ENCODE measurements at regions not wholly inside any gene's neighbourhood (a gene's known extent, or its start where the extent isn't known, plus 50 kb on each side); places are given as distances from the start of the nearest gene placed in this dataset.
"Not testable (repeated sequence)": the region's sequence is repeated elsewhere in the genome, so short reads cannot be mapped to it uniquely, and the experiment has no call there.

DNA sequence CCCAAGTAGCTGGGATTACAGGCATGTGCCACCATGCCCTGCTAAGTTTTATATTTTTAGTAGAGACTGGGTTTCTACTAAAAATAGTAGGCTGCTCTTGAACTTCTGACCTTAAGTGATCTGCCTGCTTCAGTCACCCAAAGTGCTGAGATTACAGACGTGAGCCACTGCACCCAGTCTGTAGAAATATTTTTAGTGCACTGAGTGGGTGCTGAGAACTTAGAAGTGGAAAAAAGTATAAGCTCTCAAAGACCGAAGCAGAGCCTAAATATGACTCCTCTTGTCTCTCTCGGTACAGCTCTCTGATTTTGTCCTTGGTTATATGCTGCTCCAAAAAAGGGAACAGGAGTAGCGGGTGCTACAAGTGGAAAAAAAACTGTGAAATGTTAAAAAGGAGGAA lies 353.8 kb upstream of the IZUMO3 start:
- Histone ChIP-seq H3K4me1 (no peaks in the 10 kb centered on the region), H3K27ac (no peak overlapping the region), H3K9me3 (no peaks in the 10 kb centered on the region), H3K36me3 (no peaks in the 10 kb centered on the region), H3K27me3 (no peaks in the 10 kb centered on the region), H3K4me3 (no peak overlapping the region)
- no peak for DNase-seq
- 71 to 79% methylated on average over 3 to 4 of the region's 4 CpGs for WGBS, 2 donors (ENCODE audit: low coverage in 1 of 2)
- TF ChIP-seq POLR2AphosphoS5 (IDR thresholded peaks at IDR 0.05) (no peak), POLR2A (IDR thresholded peaks at IDR 0.05) (no peak), EP300 (IDR thresholded peaks at IDR 0.05; ENCODE audit: low read depth) (no peak)
- TF ChIP-seq, protein P1, sequence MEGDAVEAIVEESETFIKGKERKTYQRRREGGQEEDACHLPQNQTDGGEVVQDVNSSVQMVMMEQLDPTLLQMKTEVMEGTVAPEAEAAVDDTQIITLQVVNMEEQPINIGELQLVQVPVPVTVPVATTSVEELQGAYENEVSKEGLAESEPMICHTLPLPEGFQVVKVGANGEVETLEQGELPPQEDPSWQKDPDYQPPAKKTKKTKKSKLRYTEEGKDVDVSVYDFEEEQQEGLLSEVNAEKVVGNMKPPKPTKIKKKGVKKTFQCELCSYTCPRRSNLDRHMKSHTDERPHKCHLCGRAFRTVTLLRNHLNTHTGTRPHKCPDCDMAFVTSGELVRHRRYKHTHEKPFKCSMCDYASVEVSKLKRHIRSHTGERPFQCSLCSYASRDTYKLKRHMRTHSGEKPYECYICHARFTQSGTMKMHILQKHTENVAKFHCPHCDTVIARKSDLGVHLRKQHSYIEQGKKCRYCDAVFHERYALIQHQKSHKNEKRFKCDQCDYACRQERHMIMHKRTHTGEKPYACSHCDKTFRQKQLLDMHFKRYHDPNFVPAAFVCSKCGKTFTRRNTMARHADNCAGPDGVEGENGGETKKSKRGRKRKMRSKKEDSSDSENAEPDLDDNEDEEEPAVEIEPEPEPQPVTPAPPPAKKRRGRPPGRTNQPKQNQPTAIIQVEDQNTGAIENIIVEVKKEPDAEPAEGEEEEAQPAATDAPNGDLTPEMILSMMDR (IDR thresholded peaks at IDR 0.05) = no peak
- intact Hi-C loops (cut with DNase I; ENCODE audit: low total_unique reads) (no loop called here), in situ Hi-C loops (cut with MboI; ENCODE audit: low pct_ligation_motif_present in 1 of 4, low pct_unique_long_range_greater_than_20kb in 1 of 4, low sequenced_read_pairs in 3 of 4) (no loop called here)

DNA sequence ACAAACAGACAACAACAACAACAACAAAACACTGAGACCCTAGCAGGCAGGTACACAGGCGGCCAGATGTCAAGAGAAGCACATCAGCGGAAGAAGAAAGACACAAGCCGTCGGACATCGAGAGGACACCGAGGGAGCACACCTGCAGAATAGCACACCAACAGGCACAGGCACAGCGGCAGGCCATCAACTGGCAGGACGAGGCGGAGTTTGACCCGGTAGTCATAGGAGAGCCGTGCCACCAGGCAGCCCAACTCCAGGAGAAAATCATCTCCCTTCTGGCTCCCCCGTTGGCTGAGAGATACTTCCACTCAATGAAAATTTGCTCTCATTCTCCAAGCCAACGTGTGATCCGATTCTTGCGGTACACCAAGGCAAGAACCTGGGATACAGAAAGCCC lies 352.1 kb upstream of the IZUMO3 start:
- DNase-seq = no peak
- Histone ChIP-seq H3K9me3 (no peaks in the 10 kb centered on the region), H3K4me3 (no peak overlapping the region), H3K27me3 (no peaks in the 10 kb centered on the region), H3K4me1 (no peaks in the 10 kb centered on the region), H3K27ac (no peak overlapping the region), H3K36me3 (no peaks in the 10 kb centered on the region)
- TF ChIP-seq POLR2AphosphoS5 (IDR thresholded peaks at IDR 0.05) = no peak
- no peak for TF ChIP-seq POLR2A (IDR thresholded peaks at IDR 0.05)
- TF ChIP-seq, protein P1 (IDR thresholded peaks at IDR 0.05) = no peak
- TF ChIP-seq EP300 (IDR thresholded peaks at IDR 0.05; ENCODE audit: low read depth) = no peak
- in situ Hi-C loops (cut with MboI; ENCODE audit: low pct_ligation_motif_present in 1 of 4, low pct_unique_long_range_greater_than_20kb in 1 of 4, low sequenced_read_pairs in 3 of 4) = no loop called here
- intact Hi-C loops (cut with DNase I; ENCODE audit: low total_unique reads) = no loop called here
- 96% methylated on average over 11 to 15 of the region's 15 CpGs for WGBS, 2 donors (ENCODE audit: low coverage in 1 of 2)

DNA sequence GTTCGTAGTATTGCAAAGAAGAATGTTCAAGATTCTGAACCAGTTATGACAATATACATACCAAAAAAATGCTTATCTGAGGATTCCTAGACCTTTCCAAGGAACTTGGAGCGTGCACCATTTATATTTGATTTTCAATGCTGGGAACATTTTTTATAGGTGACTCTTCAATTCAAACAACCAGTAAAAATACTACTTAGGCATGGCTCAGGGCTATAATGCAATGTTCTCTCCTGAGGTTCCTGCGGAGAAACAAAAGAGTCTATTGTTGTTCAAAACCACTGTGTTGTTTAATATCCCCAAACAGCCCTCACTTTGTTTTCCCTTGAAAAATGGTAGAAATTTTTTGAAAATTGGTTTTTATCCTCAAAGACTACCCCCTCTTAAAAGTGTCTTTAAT lies 335.7 kb upstream of the IZUMO3 start:
- TF ChIP-seq POLR2AphosphoS5 (IDR thresholded peaks at IDR 0.05) (no peak), EP300 (IDR thresholded peaks at IDR 0.05; ENCODE audit: low read depth) (no peak), POLR2A (IDR thresholded peaks at IDR 0.05) (no peak)
- TF ChIP-seq, protein P1 (IDR thresholded peaks at IDR 0.05) = no peak
- no peak overlapping the region for H3K4me3 ChIP-seq
- H3K27ac ChIP-seq = no peak overlapping the region
- H3K27me3 ChIP-seq = no peaks in the 10 kb centered on the region
- no peaks in the 10 kb centered on the region for H3K36me3 ChIP-seq
- intact Hi-C loops (cut with DNase I; ENCODE audit: low total_unique reads) = no loop called here
- no peaks in the 10 kb centered on the region for H3K9me3 ChIP-seq
- no peaks in the 10 kb centered on the region for H3K4me1 ChIP-seq
- no peak for DNase-seq
- 65 to 70% methylated on average over 3 of the region's 3 CpGs for WGBS, 2 donors (ENCODE audit: low coverage in 1 of 2)
- in situ Hi-C loops (cut with MboI; ENCODE audit: low pct_ligation_motif_present in 1 of 4, low pct_unique_long_range_greater_than_20kb in 1 of 4, low sequenced_read_pairs in 3 of 4) = no loop called here

DNA sequence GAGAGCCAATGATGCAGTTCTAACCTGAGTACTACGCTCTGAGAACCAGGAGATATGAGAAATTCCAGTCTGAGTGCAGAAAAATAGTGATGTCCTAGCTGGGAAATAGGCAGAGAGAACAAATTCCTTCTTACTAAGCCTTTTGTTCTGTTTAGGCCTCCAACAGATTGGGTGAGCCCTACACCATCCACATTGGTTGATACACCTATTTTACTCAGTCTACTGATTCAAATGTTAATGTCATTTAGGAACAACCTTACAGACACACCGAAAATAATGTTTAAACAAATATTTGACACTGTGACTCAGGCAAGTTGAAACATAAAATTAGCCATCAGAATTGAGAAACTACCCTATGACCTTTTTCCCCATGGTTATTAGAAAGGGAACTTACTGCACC lies 333.9 kb upstream of the IZUMO3 start:
- TF ChIP-seq, protein P1 (IDR thresholded peaks at IDR 0.05) = no peak
- TF ChIP-seq POLR2AphosphoS5 (IDR thresholded peaks at IDR 0.05) (no peak), EP300 (IDR thresholded peaks at IDR 0.05; ENCODE audit: low read depth) (no peak), POLR2A (IDR thresholded peaks at IDR 0.05) (no peak)
- WGBS, 2 donors (ENCODE audit: low coverage in 1 of 2) = 47 to 55% methylated on average over 2 of the region's 2 CpGs
- Histone ChIP-seq H3K27ac (no peak overlapping the region), H3K4me3 (no peak overlapping the region), H3K9me3 (no peaks in the 10 kb centered on the region), H3K36me3 (no peaks in the 10 kb centered on the region), H3K4me1 (no peaks in the 10 kb centered on the region), H3K27me3 (no peaks in the 10 kb centered on the region)
- in situ Hi-C loops (cut with MboI; ENCODE audit: low pct_ligation_motif_present in 1 of 4, low pct_unique_long_range_greater_than_20kb in 1 of 4, low sequenced_read_pairs in 3 of 4) = no loop called here
- intact Hi-C loops (cut with DNase I; ENCODE audit: low total_unique reads) = no loop called here
- DNase-seq = no peak

DNA sequence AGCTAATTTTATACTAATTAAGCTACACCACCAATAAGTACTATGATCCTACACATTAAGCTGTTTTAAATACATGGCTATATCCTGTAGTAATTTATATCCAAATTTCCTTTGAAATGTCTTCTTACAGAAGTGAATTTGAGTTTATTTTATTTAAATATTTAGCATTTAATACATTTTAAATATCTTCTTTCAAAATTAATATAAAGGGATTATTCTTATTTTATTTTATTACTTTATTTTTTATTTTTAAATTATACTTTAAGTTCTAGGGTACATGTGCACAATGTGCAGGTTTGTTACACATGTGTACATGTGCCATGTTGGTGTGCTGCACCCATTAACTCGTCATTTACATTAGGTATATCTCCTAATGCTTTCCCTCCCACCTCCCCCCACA lies 310.9 kb upstream of the IZUMO3 start:
- H3K4me1 ChIP-seq; H3K27me3 ChIP-seq; H3K9me3 ChIP-seq; in situ Hi-C loops (cut with MboI; ENCODE audit: low pct_ligation_motif_present in 1 of 4, low pct_unique_long_range_greater_than_20kb in 1 of 4, low sequenced_read_pairs in 3 of 4); H3K4me3 ChIP-seq; intact Hi-C loops (cut with DNase I; ENCODE audit: low total_unique reads); H3K36me3 ChIP-seq; H3K27ac ChIP-seq; DNase-seq: not testable (repeated sequence)
- WGBS, 2 donors (ENCODE audit: low coverage in 1 of 2) = 50 to 52% methylated on average over 1 of the region's 1 CpG

All from transverse colon (tissue), 4 donors.